Activated CD4-positive, alpha-beta T cell treated with anti-CD3 and anti-CD28 coated beads for 36 hours (primary cell): ENCODE measurements at regions not wholly inside any gene's neighbourhood (a gene's known extent, or its start where the extent isn't known, plus 50 kb on each side); places are given as distances from the start of the nearest gene placed in this dataset.

Experiments
- ATAC-seq: fragments of 200-7000 bp; cut with Tn5 transposase; one replicate; pipeline ENCODE4 v1.10.0; 2021; ENCODE audit warnings: mild to moderate bottlenecking, moderate library complexity
- CTCF ChIA-PET: fragments of 350-600 bp; sonication (Branson Sonifier 250); formaldehyde crosslinking; loops from one replicate; lab custom pipeline; 2021; ENCODE audit warnings: antibody characterized with exemption; lab: Charles Lee
- POLR2A ChIA-PET: fragments of 350-600 bp; sonication (Branson Sonifier 250); formaldehyde crosslinking; loops from one replicate; lab custom pipeline; 2021; ENCODE audit warnings: antibody characterized with exemption, inconsistent platforms; lab: Charles Lee
- DNase-seq: peaks from one replicate; pipeline ENCODE4 v3.0.0-alpha.2; 2020
- H3K27ac Mint-ChIP-seq: one replicate; pipeline ENCODE4 v1.8.0; 2021; ENCODE audit warnings: mixed read lengths
- H3K27me3 Mint-ChIP-seq: one replicate; pipeline ENCODE4 v1.8.0; 2021; ENCODE audit warnings: mixed read lengths
- H3K36me3 Mint-ChIP-seq: one replicate; pipeline ENCODE4 v1.8.0; 2021; ENCODE audit warnings: low read depth, mixed read lengths
- H3K4me1 Mint-ChIP-seq: one replicate; pipeline ENCODE4 v1.8.0; 2021; ENCODE audit warnings: mixed read lengths
- H3K4me3 Mint-ChIP-seq: one replicate; pipeline ENCODE4 v1.8.0; 2021; ENCODE audit warnings: mild to moderate bottlenecking, moderate library complexity, mixed read lengths
- H3K9me3 Mint-ChIP-seq: one replicate; pipeline ENCODE4 v1.8.0; 2021; ENCODE audit warnings: low read depth, mixed read lengths
- intact Hi-C, 2 experiments: fragments of 100-400 bp; cut with DNase I in 1 of 2; cut with micrococcal nuclease in 1 of 2; formaldehyde crosslinking; loops; one replicate each; pipeline versions ENCODE4 v1.14.2 to v1.15.1; 2022 to 2024; cut with DNase I, micrococcal nuclease

DNA sequence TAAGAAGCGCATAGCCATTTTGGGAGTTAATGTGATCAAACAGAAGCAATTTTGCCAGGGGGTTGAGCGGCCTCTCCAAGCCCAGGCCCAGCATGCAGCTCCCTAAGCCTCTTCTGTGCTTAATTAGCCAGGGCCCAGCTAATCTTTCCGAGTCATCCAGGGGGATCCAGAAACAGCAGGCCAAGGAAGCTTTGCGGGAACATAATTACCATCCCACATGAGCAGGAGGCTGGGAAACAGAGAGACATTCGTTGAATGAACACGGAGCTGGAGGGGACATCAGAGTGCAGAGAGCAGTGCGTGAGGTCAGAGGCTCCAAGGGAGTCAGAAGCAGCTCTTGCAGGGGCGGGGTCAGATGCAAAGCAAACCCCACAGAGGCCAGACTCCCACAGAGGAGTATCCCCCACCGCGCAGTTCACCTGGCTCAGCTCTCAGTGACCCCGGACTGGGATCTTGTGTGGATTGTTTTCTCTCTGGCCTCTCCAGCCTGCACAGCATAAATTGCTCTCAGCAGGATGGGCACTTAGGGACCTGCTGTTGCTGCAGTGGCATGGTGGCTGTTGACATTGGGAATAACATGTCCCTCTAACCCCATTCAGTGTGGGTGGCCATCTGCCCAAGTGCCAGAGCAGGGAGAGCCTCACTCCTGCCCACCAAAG, 657.4 kb downstream of the AJAP1 start:
- Mint-ChIP-seq H3K9me3 (no peaks in the 10 kb centered on the region), H3K27ac (no peak overlapping the region), H3K4me3 (no peak overlapping the region), H3K27me3 (no peaks in the 10 kb centered on the region), H3K36me3 (no peaks in the 10 kb centered on the region), H3K4me1 (no peaks in the 10 kb centered on the region)
- ATAC-seq = no peak
- DNase-seq = no peak
- intact Hi-C loops = no loop called here
- ChIA-PET CTCF (no interaction called here), POLR2A (no interaction called here)

DNA sequence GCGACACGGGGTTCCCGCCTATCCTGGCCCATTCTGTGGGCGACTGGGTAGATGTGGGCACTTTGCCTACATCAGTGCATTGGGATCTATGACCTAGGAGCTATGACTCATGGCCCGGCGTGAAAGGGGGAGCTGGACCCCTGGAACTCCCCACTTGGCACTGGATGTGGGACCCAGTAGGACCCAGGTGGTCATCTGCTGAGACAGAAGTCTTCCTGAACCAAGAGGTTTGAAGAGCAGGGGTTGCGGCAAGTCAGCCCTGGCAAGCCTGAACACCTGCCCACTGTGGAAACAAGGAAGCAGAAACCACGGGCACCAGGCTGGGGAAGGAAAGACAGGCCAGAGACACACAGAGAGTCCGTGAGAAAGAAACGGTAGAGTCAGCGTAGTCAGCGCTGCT, 656.7 kb downstream of the AJAP1 start:
- Mint-ChIP-seq H3K27ac (no peak overlapping the region), H3K4me1 (no peaks in the 10 kb centered on the region), H3K36me3 (no peaks in the 10 kb centered on the region), H3K4me3 (no peak overlapping the region), H3K27me3 (no peaks in the 10 kb centered on the region), H3K9me3 (no peaks in the 10 kb centered on the region)
- intact Hi-C loops = no loop called here
- ATAC-seq (no peak), DNase-seq (no peak)
- POLR2A ChIA-PET = no interaction called here
- CTCF ChIA-PET = no interaction called here

DNA sequence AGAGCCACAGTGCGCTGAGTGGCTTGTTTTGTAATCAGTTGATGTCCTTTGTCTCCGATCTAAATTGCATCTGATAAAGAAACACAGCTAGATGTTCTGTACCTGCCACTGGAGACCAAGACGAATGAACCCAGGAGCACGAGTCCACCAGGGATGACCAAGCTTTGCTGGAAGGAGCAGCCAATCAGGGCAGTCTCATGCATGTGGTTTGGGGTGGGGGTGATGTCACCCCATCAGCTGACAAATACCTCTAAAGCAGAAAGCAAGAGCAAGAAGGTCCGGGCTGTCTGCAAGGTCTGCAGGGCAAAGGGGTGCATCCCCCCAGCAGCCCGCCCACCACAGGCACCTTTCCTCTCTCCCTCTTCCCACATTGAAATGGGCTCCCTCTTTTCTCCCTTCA, 653.8 kb downstream of the AJAP1 start:
- Mint-ChIP-seq H3K27ac (no peak overlapping the region), H3K4me1 (no peaks in the 10 kb centered on the region), H3K9me3 (no peaks in the 10 kb centered on the region), H3K4me3 (no peak overlapping the region), H3K36me3 (no peaks in the 10 kb centered on the region), H3K27me3 (no peaks in the 10 kb centered on the region)
- ChIA-PET POLR2A (interaction anchor here (0.6 kb wide), 1 partner anchor 130 kb away, joined by 4 read pairs; no protein-coding TSS in a partner anchor), CTCF (interaction anchor here (0.5 kb wide), 1 partner anchor 860 kb away, joined by 3 read pairs; no protein-coding TSS in a partner anchor)
- ATAC-seq = no peak
- DNase-seq = no peak
- intact Hi-C loops = no loop called here

DNA sequence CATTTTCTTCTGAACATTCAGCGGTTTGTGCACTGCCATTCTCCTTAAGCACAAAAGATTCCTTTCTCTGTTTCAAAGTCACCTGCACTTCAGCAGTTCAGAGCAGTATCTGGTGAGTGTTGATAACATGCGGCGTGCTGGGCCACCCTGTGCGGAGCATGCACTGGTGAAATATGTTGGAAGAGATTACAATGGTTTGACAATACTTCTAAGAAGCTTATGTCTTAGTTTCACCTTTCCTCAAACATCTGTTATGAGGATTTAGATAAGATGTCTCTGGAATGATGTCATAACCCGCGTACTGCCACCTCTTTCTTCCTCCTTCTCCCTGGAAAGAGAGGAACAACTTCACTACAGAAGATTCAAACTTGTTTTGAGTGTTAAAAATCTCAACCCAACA, 650.3 kb downstream of the AJAP1 start:
- POLR2A ChIA-PET = no interaction called here
- Mint-ChIP-seq H3K27ac (no peak overlapping the region), H3K4me3 (no peak overlapping the region), H3K4me1 (no peaks in the 10 kb centered on the region), H3K9me3 (peaks cover 2% of the 10 kb centered on the region), H3K27me3 (peaks cover 2% of the 10 kb centered on the region), H3K36me3 (no peaks in the 10 kb centered on the region)
- ATAC-seq = no peak
- CTCF ChIA-PET = no interaction called here
- no peak for DNase-seq
- intact Hi-C loops = no loop called here

DNA sequence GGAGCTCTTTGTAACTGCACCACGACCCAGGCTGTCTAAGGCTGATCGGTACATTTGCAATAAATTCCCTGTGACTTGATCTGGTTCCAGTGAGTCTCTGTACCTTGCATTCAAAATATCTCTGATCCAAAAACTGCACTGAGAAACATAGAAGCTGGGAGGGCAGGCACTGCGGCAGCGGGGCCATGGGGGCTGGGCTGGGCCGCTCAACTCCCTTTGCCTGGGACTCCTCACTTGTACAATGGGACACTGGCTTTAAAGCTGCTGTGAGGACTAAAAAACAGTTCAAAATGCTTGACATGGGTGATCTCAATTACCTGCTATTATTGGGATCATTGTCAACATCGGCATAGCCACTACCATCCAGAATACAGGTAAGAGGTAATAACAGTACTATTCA, 644.0 kb downstream of the AJAP1 start:
- Mint-ChIP-seq H3K4me3 (no peak overlapping the region), H3K4me1 (no peaks in the 10 kb centered on the region), H3K27ac (no peak overlapping the region), H3K27me3 (peaks cover 2% of the 10 kb centered on the region), H3K9me3 (peaks cover 2% of the 10 kb centered on the region), H3K36me3 (no peaks in the 10 kb centered on the region)
- ChIA-PET POLR2A (no interaction called here), CTCF (no interaction called here)
- ATAC-seq = no peak
- DNase-seq = no peak
- intact Hi-C loops = no loop called here

DNA sequence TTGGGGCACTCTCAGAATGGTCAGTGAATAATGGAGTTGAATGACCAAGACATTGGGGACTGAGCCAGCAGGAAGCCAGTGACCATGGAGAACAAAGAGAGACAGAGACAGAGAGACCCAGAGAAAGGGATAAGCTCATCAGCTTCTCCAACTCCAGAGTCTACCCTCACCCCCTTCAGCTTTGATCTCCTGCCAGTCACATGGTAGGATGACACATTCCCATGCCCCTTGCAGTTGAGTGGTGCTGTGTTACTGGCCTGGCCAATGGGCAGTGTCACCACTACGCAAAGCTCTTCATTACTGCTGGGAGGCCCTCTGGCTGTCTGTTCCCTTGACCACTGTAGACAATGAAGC, 643.5 kb downstream of the AJAP1 start:
- H3K36me3 Mint-ChIP-seq = no peaks in the 10 kb centered on the region
- H3K4me3 Mint-ChIP-seq = no peak overlapping the region
- H3K27me3 Mint-ChIP-seq = peaks cover 2% of the 10 kb centered on the region
- ChIA-PET CTCF (interaction anchor here (0.5 kb wide), 1 partner anchor 191 kb away, joined by 3 read pairs; no protein-coding TSS in a partner anchor), POLR2A (no interaction called here)
- no peak overlapping the region for H3K27ac Mint-ChIP-seq
- ATAC-seq (no peak), DNase-seq (no peak)
- H3K9me3 Mint-ChIP-seq = peaks cover 2% of the 10 kb centered on the region
- intact Hi-C loops = no loop called here
- H3K4me1 Mint-ChIP-seq = no peaks in the 10 kb centered on the region

DNA sequence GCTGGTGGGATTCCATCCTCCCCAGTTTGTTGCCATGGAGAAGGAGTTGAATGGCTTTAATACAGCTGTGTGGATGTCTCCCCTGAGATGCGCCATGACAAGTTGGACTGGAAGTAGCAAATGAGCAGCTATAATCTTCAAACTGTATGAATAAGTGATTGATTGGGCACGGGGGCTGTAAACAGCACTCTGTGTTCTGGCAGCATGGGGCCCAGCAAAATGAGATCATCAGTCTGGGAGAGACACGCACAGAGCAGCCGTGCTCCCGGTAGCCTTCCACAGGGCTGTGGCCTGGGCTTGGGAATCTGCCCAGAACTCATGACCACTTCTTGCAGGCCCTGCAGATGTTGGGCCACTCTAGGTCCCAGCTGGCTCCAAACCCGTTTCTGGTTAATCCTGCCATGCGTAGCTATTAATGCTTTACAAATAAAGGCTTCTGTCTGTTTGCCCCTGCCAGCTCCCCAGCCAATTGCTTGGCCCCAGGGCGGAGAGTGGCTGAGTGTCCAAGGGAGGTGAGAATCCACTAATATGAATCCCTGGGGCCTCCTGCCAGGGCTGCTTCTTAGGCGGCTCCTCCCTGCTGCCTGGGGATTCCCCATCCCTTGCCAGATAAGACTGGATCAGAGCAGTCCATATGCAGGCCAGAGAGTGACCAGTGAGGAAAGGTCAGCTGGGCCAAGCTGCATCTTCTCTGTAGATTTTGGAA, 642.9 kb downstream of the AJAP1 start:
- no peaks in the 10 kb centered on the region for H3K4me1 Mint-ChIP-seq
- intact Hi-C loops = no loop called here
- ChIA-PET POLR2A (no interaction called here), CTCF (interaction anchor here (0.5 kb wide), 1 partner anchor 191 kb away, joined by 3 read pairs; no protein-coding TSS in a partner anchor)
- H3K27ac Mint-ChIP-seq = no peak overlapping the region
- H3K9me3 Mint-ChIP-seq = peaks cover 2% of the 10 kb centered on the region
- peaks cover 2% of the 10 kb centered on the region for H3K27me3 Mint-ChIP-seq
- DNase-seq (no peak), ATAC-seq (no peak)
- no peaks in the 10 kb centered on the region for H3K36me3 Mint-ChIP-seq
- no peak overlapping the region for H3K4me3 Mint-ChIP-seq

DNA sequence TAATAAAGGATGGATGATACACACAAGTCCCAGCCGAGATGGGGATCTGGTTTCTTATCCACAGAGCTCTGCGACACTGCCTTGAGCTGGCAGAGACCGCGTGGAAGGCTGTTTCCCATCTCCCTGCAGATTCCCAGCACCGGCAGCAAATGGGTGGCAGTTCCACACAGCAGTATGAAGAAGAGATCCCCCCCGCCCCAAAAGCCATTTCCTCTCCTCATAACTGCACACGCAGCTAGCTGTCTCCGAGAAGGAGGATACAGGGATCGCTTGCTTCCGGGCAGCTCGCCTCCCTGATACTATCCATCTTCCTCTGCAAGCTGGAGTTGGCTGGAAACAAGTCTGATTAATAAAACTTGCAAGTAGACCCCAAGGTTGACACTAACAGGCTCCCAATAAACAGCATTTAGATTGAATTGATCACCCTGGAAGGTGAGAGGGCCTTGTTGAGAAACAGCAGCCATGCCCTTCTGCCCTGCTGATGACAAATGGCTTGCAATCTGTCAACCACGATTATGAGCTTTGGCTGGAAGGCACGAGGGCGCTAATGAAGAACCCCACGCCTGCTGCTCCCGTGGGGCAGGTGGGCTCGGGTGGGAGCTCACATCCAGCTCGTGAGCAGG, 642.3 kb downstream of the AJAP1 start:
- Mint-ChIP-seq H3K27me3 (peaks cover 2% of the 10 kb centered on the region), H3K27ac (no peak overlapping the region), H3K4me3 (no peak overlapping the region), H3K9me3 (peaks cover 2% of the 10 kb centered on the region), H3K36me3 (no peaks in the 10 kb centered on the region), H3K4me1 (no peaks in the 10 kb centered on the region)
- ChIA-PET CTCF (no interaction called here), POLR2A (no interaction called here)
- no peak for ATAC-seq
- intact Hi-C loops = no loop called here
- DNase-seq = no peak

DNA sequence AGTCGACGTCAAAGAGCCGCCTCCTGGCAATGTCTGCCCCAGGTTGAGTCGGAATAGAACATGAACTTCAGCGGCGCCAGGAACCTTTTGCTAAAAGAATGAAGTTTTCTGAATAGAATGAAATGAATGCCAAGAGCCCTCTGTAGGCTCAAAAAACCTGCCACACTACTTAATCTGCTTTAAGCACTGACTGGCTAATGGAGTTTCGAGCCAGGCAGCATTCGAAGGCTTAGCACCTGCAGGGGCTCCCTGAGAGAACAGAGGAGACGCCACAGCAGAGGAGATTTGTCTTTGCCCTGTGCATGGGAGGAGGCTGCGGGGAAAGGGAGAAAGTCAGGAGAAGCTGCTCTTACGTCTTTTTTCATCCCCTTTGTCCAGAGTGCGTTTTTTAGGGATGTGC, 641.7 kb downstream of the AJAP1 start:
- CTCF ChIA-PET = no interaction called here
- peaks cover 2% of the 10 kb centered on the region for H3K27me3 Mint-ChIP-seq
- POLR2A ChIA-PET = no interaction called here
- no peak overlapping the region for H3K4me3 Mint-ChIP-seq
- DNase-seq (no peak), ATAC-seq (no peak)
- peaks cover 2% of the 10 kb centered on the region for H3K9me3 Mint-ChIP-seq
- intact Hi-C loops = no loop called here
- no peak overlapping the region for H3K27ac Mint-ChIP-seq
- no peaks in the 10 kb centered on the region for H3K4me1 Mint-ChIP-seq
- no peaks in the 10 kb centered on the region for H3K36me3 Mint-ChIP-seq

DNA sequence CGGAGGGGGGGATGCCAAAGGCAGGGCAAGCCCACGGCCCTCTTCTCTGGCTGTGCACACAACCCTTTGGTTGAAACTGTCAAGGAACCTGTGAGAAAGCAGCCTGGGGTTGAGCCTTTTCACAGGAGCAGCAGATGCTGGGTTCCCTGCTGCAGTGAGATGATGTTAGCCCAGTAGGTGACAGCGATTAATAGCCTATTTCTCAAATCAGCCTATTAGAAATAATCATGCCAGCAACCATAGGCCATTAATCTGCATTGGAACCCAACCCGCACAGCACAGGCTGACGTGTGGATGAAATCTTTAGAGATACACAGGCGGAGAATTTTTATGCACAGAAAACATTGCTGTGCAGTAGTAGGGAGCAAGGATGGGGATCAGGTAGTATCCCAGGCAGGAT, 637.5 kb downstream of the AJAP1 start:
- intact Hi-C loops = no loop called here
- DNase-seq = no peak
- Mint-ChIP-seq H3K27me3 (no peaks in the 10 kb centered on the region), H3K4me1 (no peaks in the 10 kb centered on the region), H3K36me3 (no peaks in the 10 kb centered on the region), H3K9me3 (no peaks in the 10 kb centered on the region), H3K27ac (no peak overlapping the region), H3K4me3 (no peak overlapping the region)
- ChIA-PET CTCF (no interaction called here), POLR2A (no interaction called here)
- ATAC-seq = no peak

DNA sequence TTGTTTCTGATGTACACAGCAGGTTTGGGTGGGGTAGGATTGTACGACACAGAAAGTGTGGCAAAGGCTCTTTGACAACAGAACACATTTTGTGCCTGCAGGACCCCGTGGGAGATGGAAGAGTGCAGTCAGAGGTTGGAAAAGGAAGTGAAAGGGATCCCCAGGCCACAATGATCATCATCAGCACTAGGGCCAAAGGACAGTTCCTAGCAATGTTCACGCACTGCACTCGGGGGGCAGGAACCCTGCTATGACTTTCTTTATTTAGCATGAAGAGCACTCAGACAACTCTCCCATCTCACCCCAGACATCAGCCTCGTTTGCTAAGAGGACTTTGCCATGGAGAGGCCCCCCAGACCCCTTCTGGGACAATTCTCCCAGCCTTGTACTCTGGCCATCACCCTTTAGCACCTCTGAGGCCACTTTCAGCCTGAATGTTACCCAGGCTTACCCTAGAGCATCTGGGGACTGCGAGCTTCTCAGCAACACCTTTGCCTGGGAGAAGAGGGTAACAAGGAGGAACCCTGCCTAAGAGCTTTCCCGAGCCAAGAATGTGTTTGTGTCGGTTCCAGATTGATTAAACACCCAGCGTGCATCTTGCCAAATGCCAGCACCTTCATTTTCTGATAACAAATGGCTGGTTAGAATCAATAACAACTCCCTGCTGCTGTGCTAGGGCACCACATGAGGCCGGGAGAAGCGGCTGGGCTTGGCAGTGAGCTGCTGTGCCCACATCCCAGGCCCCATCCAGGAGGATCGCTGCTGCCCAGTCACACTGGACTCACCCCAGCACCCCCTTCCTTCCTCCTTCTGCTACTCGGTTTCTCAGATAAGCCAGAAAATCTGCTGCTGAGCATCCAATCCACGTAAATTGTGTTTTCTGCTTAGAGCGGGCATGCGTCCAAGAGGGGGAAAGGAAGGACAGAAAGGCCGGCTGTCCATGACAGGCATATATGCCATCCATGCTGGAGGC, 633.1 kb downstream of the AJAP1 start:
- Mint-ChIP-seq H3K4me1 (no peaks in the 10 kb centered on the region), H3K9me3 (no peaks in the 10 kb centered on the region), H3K27me3 (no peaks in the 10 kb centered on the region), H3K36me3 (no peaks in the 10 kb centered on the region), H3K4me3 (no peak overlapping the region), H3K27ac (no peak overlapping the region)
- ATAC-seq = no peak
- intact Hi-C loops = no loop called here
- POLR2A ChIA-PET = no interaction called here
- no peak for DNase-seq
- CTCF ChIA-PET = interaction anchor here (0.8 kb wide), 1 partner anchor 12 kb away, joined by 3 read pairs; no protein-coding TSS in a partner anchor
